ENCODE measurements at regions not wholly inside any gene's neighbourhood (a gene's known extent, or its start where the extent isn't known, plus 50 kb on each side); places are given as distances from the start of the nearest gene placed in this dataset.
"Not testable (repeated sequence)": the region's sequence is repeated elsewhere in the genome, so short reads cannot be mapped to it uniquely, and the experiment has no call there.

DNA sequence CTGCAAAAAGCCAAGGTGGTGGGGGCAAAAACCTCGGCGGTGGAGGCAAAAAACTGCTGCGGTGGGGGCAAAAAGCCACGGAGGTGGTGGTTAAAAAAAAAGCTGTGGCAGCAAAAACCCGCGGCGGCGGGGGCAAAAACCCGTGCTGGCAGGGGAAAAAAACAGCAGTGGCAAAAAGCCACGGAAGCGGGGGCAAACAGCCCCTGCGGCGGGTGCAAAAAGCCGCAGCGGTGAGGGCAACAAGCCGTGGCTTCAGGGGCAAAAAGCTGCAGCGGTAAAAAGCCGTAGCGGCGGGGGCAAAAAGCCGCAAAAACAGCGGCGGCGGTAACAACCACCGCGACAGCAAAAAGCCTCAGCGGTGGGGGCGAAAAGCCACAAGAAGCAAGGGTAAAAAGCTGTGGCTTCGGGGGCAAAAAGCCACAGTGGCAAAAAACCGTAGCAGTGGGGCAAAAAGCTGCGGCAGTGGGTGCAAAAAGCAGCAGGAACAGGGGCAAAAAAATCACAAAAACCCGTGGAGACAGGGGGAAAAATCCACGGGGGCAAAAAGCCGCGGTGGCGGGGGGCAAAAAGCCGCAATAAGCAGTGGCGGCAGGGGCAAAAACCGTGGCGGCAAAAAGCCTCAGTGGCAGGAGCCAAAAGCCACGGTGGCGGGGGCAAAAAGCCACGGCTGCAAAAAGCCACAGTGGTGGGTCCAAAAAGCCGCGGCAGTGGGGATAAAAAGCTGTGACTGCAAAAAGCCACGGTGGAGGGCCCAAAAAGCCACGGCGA is 193.7 kb downstream of the SHCBP1 start:
- H3K36me3 Mint-ChIP-seq (ENCODE audit: low read depth), result no peaks in the 10 kb centered on the region
- CTCF ChIA-PET, result no interaction called here
- H3K27ac ChIP-seq (ENCODE audit: low read depth in 1 of 2, low read length in 2 of 2), result no peak overlapping the region
- no peak overlapping the region for H3K4me3 Mint-ChIP-seq
- no peak overlapping the region for H3K4me3 ChIP-seq (ENCODE audit: low read length)
- H3K27me3 Mint-ChIP-seq, result peaks cover 4% of the 10 kb centered on the region
- H3K4me1 Mint-ChIP-seq (ENCODE audit: low read depth), result no peaks in the 10 kb centered on the region
- H3K36me3 ChIP-seq (ENCODE audit: insufficient read depth, low read length), result no peaks in the 10 kb centered on the region
- ATAC-seq (ENCODE audit: poor library complexity), result no peak
- POLR2A ChIA-PET, result no interaction called here
- no peak for DNase-seq
- H3K9me3 Mint-ChIP-seq, result peaks cover 4% of the 10 kb centered on the region
- H3K4me1 ChIP-seq (ENCODE audit: insufficient read depth, low read length), result no peaks in the 10 kb centered on the region
- TF ChIP-seq, protein P1, sequence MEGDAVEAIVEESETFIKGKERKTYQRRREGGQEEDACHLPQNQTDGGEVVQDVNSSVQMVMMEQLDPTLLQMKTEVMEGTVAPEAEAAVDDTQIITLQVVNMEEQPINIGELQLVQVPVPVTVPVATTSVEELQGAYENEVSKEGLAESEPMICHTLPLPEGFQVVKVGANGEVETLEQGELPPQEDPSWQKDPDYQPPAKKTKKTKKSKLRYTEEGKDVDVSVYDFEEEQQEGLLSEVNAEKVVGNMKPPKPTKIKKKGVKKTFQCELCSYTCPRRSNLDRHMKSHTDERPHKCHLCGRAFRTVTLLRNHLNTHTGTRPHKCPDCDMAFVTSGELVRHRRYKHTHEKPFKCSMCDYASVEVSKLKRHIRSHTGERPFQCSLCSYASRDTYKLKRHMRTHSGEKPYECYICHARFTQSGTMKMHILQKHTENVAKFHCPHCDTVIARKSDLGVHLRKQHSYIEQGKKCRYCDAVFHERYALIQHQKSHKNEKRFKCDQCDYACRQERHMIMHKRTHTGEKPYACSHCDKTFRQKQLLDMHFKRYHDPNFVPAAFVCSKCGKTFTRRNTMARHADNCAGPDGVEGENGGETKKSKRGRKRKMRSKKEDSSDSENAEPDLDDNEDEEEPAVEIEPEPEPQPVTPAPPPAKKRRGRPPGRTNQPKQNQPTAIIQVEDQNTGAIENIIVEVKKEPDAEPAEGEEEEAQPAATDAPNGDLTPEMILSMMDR (IDR thresholded peaks at IDR 0.05), result no peak
- H3K27me3 ChIP-seq (ENCODE audit: control insufficient read depth in 1 of 2, insufficient read depth in 2 of 2, low read length in 2 of 2), result peaks cover 15 to 20% of the 10 kb centered on the region in 2 experiments
- intact Hi-C loops (cut with DNase I, micrococcal nuclease), result no loop called here
- H3K27ac Mint-ChIP-seq, result no peak overlapping the region
- peaks cover 18 to 26% of the 10 kb centered on the region in 2 experiments for H3K9me3 ChIP-seq (ENCODE audit: control insufficient read depth in 1 of 2, insufficient read depth in 1 of 2, low read length in 2 of 2)

DNA sequence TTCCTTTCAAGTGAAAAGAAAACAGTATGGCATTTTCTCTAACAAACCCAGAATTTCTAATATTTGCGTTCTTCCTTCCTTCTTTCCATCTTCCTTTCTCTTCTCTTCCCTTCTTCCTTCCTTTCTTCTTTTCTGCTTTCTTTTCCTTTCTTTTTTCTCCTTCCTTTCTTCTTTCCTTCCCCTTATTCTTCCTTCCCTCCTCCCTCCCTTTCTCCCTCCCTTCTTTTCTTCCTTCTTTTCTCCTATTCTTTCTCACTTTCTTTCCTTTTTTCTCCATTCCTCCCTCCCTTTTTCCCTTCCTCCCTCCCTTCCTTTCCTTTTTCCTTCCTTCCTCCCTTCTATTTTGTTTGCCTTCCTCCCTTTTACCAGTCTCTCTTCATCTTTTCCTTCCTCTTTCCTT is 194.8 kb downstream of the SHCBP1 start:
- DNase-seq, result no peak
- no peak overlapping the region for H3K27ac Mint-ChIP-seq
- peaks cover 4% of the 10 kb centered on the region for H3K27me3 Mint-ChIP-seq

DNA sequence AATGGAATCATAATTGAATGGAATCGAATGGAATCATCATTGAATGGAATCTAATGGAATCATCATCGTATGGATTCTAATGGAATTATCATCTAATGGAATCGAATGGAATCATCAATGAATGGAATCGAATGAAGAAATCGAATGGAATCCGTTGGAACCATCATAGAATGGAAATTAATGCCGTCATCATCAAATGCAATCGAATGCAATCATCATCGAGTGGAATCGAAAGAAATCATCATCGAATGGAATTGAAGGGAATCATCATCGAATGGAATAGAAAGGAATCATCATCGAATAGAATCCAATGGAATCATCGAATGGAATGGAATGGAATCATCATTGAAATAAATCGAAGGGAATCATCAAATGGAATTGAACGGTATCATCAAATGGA is 217.2 kb downstream of the SHCBP1 start:
- no peak overlapping the region for H3K27ac ChIP-seq (ENCODE audit: low read depth in 1 of 2, low read length in 2 of 2)
- H3K4me1 Mint-ChIP-seq (ENCODE audit: low read depth), result no peaks in the 10 kb centered on the region
- no peak overlapping the region for H3K4me3 Mint-ChIP-seq
- peaks cover 16% of the 10 kb centered on the region for H3K36me3 Mint-ChIP-seq (ENCODE audit: low read depth)
- no peaks in the 10 kb centered on the region for H3K4me1 ChIP-seq (ENCODE audit: insufficient read depth, low read length)
- CTCF ChIA-PET, result no interaction called here
- no peaks in the 10 kb centered on the region for H3K27me3 Mint-ChIP-seq
- no peak overlapping the region for H3K4me3 ChIP-seq (ENCODE audit: low read length)
- H3K27me3 ChIP-seq (ENCODE audit: control insufficient read depth in 1 of 2, insufficient read depth in 2 of 2, low read length in 2 of 2), result no peaks in the 10 kb centered on the region
- no peak overlapping the region for H3K27ac Mint-ChIP-seq
- H3K9me3 ChIP-seq (ENCODE audit: control insufficient read depth in 1 of 2, insufficient read depth in 1 of 2, low read length in 2 of 2), result peaks cover 11 to 54% of the 10 kb centered on the region in 2 experiments
- no peak for ATAC-seq (ENCODE audit: poor library complexity)
- H3K9me3 Mint-ChIP-seq, result no peaks in the 10 kb centered on the region
- POLR2A ChIA-PET, result no interaction called here
- no peaks in the 10 kb centered on the region for H3K36me3 ChIP-seq (ENCODE audit: insufficient read depth, low read length)
- TF ChIP-seq, protein P1 (IDR thresholded peaks at IDR 0.05), result no peak
- intact Hi-C loops (cut with DNase I, micrococcal nuclease), result no loop called here
- no peak for DNase-seq

More for the DNA sequence above, 194.8 kb downstream of the SHCBP1 start:
- Mint-ChIP-seq H3K4me1 (ENCODE audit: low read depth) (no peaks in the 10 kb centered on the region), H3K9me3 (peaks cover 2% of the 10 kb centered on the region), H3K36me3 (ENCODE audit: low read depth) (no peaks in the 10 kb centered on the region), H3K4me3 (no peak overlapping the region)
- peaks cover 20 to 37% of the 10 kb centered on the region in 2 experiments for H3K9me3 ChIP-seq (ENCODE audit: control insufficient read depth in 1 of 2, insufficient read depth in 1 of 2, low read length in 2 of 2)
- no peaks in the 10 kb centered on the region for H3K36me3 ChIP-seq (ENCODE audit: insufficient read depth, low read length)
- no peak overlapping the region for H3K4me3 ChIP-seq (ENCODE audit: low read length)
- ChIA-PET POLR2A (no interaction called here), CTCF (no interaction called here)
- ATAC-seq (ENCODE audit: poor library complexity), result no peak
- TF ChIP-seq, protein P1 (IDR thresholded peaks at IDR 0.05), result no peak
- H3K27ac ChIP-seq (ENCODE audit: low read depth in 1 of 2, low read length in 2 of 2), result no peak overlapping the region
- peaks cover 15 to 20% of the 10 kb centered on the region in 2 experiments for H3K27me3 ChIP-seq (ENCODE audit: control insufficient read depth in 1 of 2, insufficient read depth in 2 of 2, low read length in 2 of 2)
- intact Hi-C loops (cut with DNase I, micrococcal nuclease), result no loop called here
- H3K4me1 ChIP-seq (ENCODE audit: insufficient read depth, low read length), result no peaks in the 10 kb centered on the region

DNA sequence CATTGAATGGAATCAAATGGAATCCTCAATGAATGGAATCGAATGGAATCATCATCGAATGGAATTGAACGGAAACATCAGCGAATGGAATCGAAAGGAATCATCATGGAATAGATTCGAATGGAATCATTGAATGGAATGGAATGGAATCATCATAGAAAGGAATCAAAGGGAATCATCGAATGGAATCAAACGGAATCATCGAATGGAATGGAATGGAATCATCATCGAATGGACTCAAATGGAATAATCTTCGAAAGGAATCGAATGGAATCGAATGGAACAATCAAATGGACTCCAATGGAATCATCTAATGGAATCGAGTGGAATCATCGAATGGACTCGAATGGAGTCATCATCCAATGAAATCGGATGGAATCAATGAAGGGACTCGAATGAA is 222.6 kb downstream of the SHCBP1 start:
- H3K4me1 Mint-ChIP-seq (ENCODE audit: low read depth); POLR2A ChIA-PET; H3K4me1 ChIP-seq (ENCODE audit: insufficient read depth, low read length); H3K27me3 Mint-ChIP-seq; H3K36me3 Mint-ChIP-seq (ENCODE audit: low read depth); H3K4me3 Mint-ChIP-seq; DNase-seq; H3K27ac Mint-ChIP-seq; H3K4me3 ChIP-seq (ENCODE audit: low read length); CTCF ChIA-PET; H3K27me3 ChIP-seq (ENCODE audit: control insufficient read depth in 1 of 2, insufficient read depth in 2 of 2, low read length in 2 of 2); intact Hi-C loops (cut with DNase I, micrococcal nuclease); H3K27ac ChIP-seq (ENCODE audit: low read depth in 1 of 2, low read length in 2 of 2); H3K36me3 ChIP-seq (ENCODE audit: insufficient read depth, low read length); H3K9me3 Mint-ChIP-seq; ATAC-seq (ENCODE audit: poor library complexity): not testable (repeated sequence)
- H3K9me3 ChIP-seq (ENCODE audit: control insufficient read depth in 1 of 2, insufficient read depth in 1 of 2, low read length in 2 of 2), result peaks cover 0 to 15% of the 10 kb centered on the region in 2 experiments

DNA sequence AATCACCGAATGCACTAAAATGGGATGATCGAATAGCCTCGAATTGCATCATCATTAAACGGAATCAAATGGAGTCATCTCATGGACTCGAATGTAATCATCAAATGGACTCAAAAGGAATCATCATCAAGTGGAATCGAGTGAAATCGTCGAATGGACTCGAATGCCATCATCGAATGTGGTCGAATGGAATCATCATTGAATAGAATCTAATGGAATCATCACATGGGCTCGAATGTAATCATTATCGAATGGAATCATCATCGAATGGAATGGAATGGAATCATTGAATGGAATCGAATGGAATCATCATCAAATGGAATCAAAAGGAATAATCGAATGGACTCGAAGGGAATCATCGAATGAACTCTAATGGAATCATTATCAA is 224.3 kb downstream of the SHCBP1 start:
- POLR2A ChIA-PET, DNase-seq: not testable (repeated sequence)

More for the DNA sequence above, 224.3 kb downstream of the SHCBP1 start:
- H3K36me3 ChIP-seq (ENCODE audit: insufficient read depth, low read length); H3K9me3 Mint-ChIP-seq; CTCF ChIA-PET; H3K27me3 Mint-ChIP-seq; H3K36me3 Mint-ChIP-seq (ENCODE audit: low read depth); ATAC-seq (ENCODE audit: poor library complexity); H3K4me3 ChIP-seq (ENCODE audit: low read length); H3K27me3 ChIP-seq (ENCODE audit: control insufficient read depth in 1 of 2, insufficient read depth in 2 of 2, low read length in 2 of 2); H3K27ac Mint-ChIP-seq; H3K4me1 ChIP-seq (ENCODE audit: insufficient read depth, low read length); H3K4me1 Mint-ChIP-seq (ENCODE audit: low read depth); H3K27ac ChIP-seq (ENCODE audit: low read depth in 1 of 2, low read length in 2 of 2); intact Hi-C loops (cut with DNase I, micrococcal nuclease); H3K4me3 Mint-ChIP-seq: not testable (repeated sequence)
- peaks cover 0 to 15% of the 10 kb centered on the region in 2 experiments for H3K9me3 ChIP-seq (ENCODE audit: control insufficient read depth in 1 of 2, insufficient read depth in 1 of 2, low read length in 2 of 2)
